GM19035 (cell line): ENCODE measurements at regions not wholly inside any gene's neighbourhood (a gene's known extent, or its start where the extent isn't known, plus 50 kb on each side); places are given as distances from the start of the nearest gene placed in this dataset.

Source experiments
- ATAC-seq: cut with Tn5 transposase; IDR thresholded peaks from one replicate; pipeline ENCODE4 v1.9.1; 2021; ENCODE audit not compliant: unreplicated experiment

- no peak for ATAC-seq
Observed at GRCh38 chr6:168736039-168736438, 295.1 kb downstream of the SMOC2 start.

GRCh38 chr6:168735268-168735949 lies 294.4 kb downstream of the SMOC2 start:
- ATAC-seq: no peak

- ATAC-seq: no peak
Observed at GRCh38 chr6:168734523-168734922, 293.5 kb downstream of the SMOC2 start.

- no peak for ATAC-seq
Observed at GRCh38 chr6:168732676-168733075, 291.7 kb downstream of the SMOC2 start.

- no peak for ATAC-seq
Observed at GRCh38 chr6:168730931-168731716, 290.1 kb downstream of the SMOC2 start.

- ATAC-seq: no peak
Observed at GRCh38 chr6:168728056-168728455, 287.1 kb downstream of the SMOC2 start.

- no peak for ATAC-seq
Observed at GRCh38 chr6:168726312-168726856, 285.4 kb downstream of the SMOC2 start.

- no peak for ATAC-seq
Observed at GRCh38 chr6:168725802-168726201, 284.8 kb downstream of the SMOC2 start.

- no peak for ATAC-seq
Observed at GRCh38 chr6:168724669-168725570, 283.9 kb downstream of the SMOC2 start.

- no peak for ATAC-seq
Observed at GRCh38 chr6:168724033-168724432, 283.0 kb downstream of the SMOC2 start.

GRCh38 chr6:168722397-168722796 lies 281.4 kb downstream of the SMOC2 start:
- ATAC-seq: no peak

GRCh38 chr6:168721571-168721970 lies 280.6 kb downstream of the SMOC2 start:
- ATAC-seq: no peak

- ATAC-seq: no peak
Observed at GRCh38 chr6:168719901-168720300, 278.9 kb downstream of the SMOC2 start.

GRCh38 chr6:168718821-168719475 lies 278.0 kb downstream of the SMOC2 start:
- no peak for ATAC-seq
